Osteocyte (in vitro differentiated cells): ENCODE measurements at regions not wholly inside any gene's neighbourhood (a gene's known extent, or its start where the extent isn't known, plus 50 kb on each side); places are given as distances from the start of the nearest gene placed in this dataset.

Experiments used
- DNase-seq: peaks from one replicate; pipeline ENCODE4 v3.0.0; 2021; ENCODE audit warnings: mixed read lengths; ENCODE audit not compliant: unreplicated experiment; ENCODE audit errors: extremely low spot score
- H3K27ac Mint-ChIP-seq: one replicate; pipeline ENCODE4 v1.8.0; 2021; ENCODE audit warnings: mild to moderate bottlenecking, mixed read lengths; ENCODE audit not compliant: unreplicated experiment
- H3K27me3 Mint-ChIP-seq: one replicate; pipeline ENCODE4 v1.8.0; 2021; ENCODE audit warnings: mixed read lengths; ENCODE audit not compliant: unreplicated experiment
- H3K36me3 Mint-ChIP-seq: one replicate; pipeline ENCODE4 v1.8.0; 2021; ENCODE audit warnings: mixed read lengths; ENCODE audit not compliant: unreplicated experiment
- H3K4me1 Mint-ChIP-seq: one replicate; pipeline ENCODE4 v1.8.0; 2021; ENCODE audit warnings: mixed read lengths; ENCODE audit not compliant: unreplicated experiment
- H3K4me3 Mint-ChIP-seq: one replicate; pipeline ENCODE4 v1.8.0; 2021; ENCODE audit warnings: mild to moderate bottlenecking, moderate library complexity, mixed read lengths; ENCODE audit not compliant: unreplicated experiment
- H3K9me3 Mint-ChIP-seq: one replicate; pipeline ENCODE4 v1.8.0; 2021; ENCODE audit warnings: mixed read lengths; ENCODE audit not compliant: unreplicated experiment
- CTCF ChIP-seq: fragments of 200-600 bp; sonication (generic); IDR thresholded peaks from 2 replicates; pipeline ENCODE4 v1.5.0; 2021; ENCODE audit warnings: antibody characterized with exemption, mild to moderate bottlenecking, moderate library complexity

- Mint-ChIP-seq H3K27ac (no peak overlapping the region), H3K9me3 (no peaks in the 10 kb centered on the region), H3K4me1 (no peaks in the 10 kb centered on the region), H3K36me3 (no peaks in the 10 kb centered on the region), H3K4me3 (no peak overlapping the region), H3K27me3 (peaks cover 93% of the 10 kb centered on the region)
- DNase-seq = peak; percentile 42
- TF ChIP-seq CTCF = no peak
These were observed 81.1 kb downstream of the TRIM42 start for GRCh38 chr3:140758791-140759444.

GRCh38 chr3:140760324-140761075 is 82.6 kb downstream of the TRIM42 start:
- H3K4me1 Mint-ChIP-seq = no peaks in the 10 kb centered on the region
- peak; percentile 62 for DNase-seq
- no peaks in the 10 kb centered on the region for H3K36me3 Mint-ChIP-seq
- no peaks in the 10 kb centered on the region for H3K9me3 Mint-ChIP-seq
- peaks cover 92% of the 10 kb centered on the region for H3K27me3 Mint-ChIP-seq
- H3K4me3 Mint-ChIP-seq = no peak overlapping the region
- no peak overlapping the region for H3K27ac Mint-ChIP-seq
- no peak for TF ChIP-seq CTCF

GRCh38 chr3:140761076-140761639 is 83.3 kb downstream of the TRIM42 start:
- DNase-seq = peak; percentile 25
- Mint-ChIP-seq H3K27me3 (peaks cover 91% of the 10 kb centered on the region), H3K9me3 (no peaks in the 10 kb centered on the region), H3K27ac (no peak overlapping the region), H3K4me3 (no peak overlapping the region), H3K4me1 (no peaks in the 10 kb centered on the region), H3K36me3 (no peaks in the 10 kb centered on the region)
- no peak for TF ChIP-seq CTCF

GRCh38 chr3:140762746-140763145 is 84.9 kb downstream of the TRIM42 start:
- no peaks in the 10 kb centered on the region for H3K4me1 Mint-ChIP-seq
- no peak overlapping the region for H3K4me3 Mint-ChIP-seq
- H3K9me3 Mint-ChIP-seq = no peaks in the 10 kb centered on the region
- H3K36me3 Mint-ChIP-seq = no peaks in the 10 kb centered on the region
- peaks cover 88% of the 10 kb centered on the region for H3K27me3 Mint-ChIP-seq
- no peak for TF ChIP-seq CTCF
- no peak overlapping the region for H3K27ac Mint-ChIP-seq
- DNase-seq = no peak

- Mint-ChIP-seq H3K4me1 (no peaks in the 10 kb centered on the region), H3K4me3 (no peak overlapping the region), H3K27ac (no peak overlapping the region), H3K9me3 (no peaks in the 10 kb centered on the region), H3K36me3 (no peaks in the 10 kb centered on the region), H3K27me3 (peaks cover 88% of the 10 kb centered on the region)
- no peak for DNase-seq
- no peak for TF ChIP-seq CTCF
These were observed 85.7 kb downstream of the TRIM42 start for GRCh38 chr3:140763532-140763931.
